ENCODE measurements at regions not wholly inside any gene's neighbourhood (a gene's known extent, or its start where the extent isn't known, plus 50 kb on each side); places are given as distances from the start of the nearest gene placed in this dataset.

DNA sequence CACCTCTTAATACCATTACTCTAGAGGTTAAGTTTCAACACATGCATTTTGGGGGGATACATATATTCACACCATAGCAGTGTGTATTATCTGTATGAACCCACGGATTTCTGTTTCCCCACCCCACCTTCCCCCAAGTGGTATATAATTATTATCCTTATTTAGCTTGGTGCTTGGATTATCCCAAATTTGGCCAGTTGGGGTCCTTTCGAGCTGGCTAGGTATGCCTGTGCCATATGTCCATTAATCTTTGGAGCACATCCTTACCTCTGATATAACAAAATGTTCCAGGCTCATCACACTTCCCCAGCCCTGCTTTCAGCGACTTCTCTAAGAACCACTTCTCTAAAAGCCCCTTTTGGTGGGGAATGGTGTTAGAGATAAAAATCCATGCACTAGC lies 118.7 kb upstream of the MLIP start:
- Histone ChIP-seq H2BK120ac (replicated peaks; ENCODE audit: low read depth, low read length) (no peak overlapping the region), H2AFZ (ENCODE audit: low read length) (no peak overlapping the region), H3K9ac (replicated peaks in 1 of 4; ENCODE audit: extremely low read depth in 1 of 4, low read depth in 3 of 4, low read length in 3 of 4) (no peak overlapping the region), H2BK15ac (ENCODE audit: low read length) (no peak overlapping the region), H3K79me1 (ENCODE audit: low read depth, low read length) (no peaks in the 10 kb centered on the region), H4K5ac (ENCODE audit: insufficient read length, low read depth, low read length) (no peak overlapping the region), H3K23me2 (ENCODE audit: low read depth, low read length) (no peaks in the 10 kb centered on the region), H4K20me1 (replicated peaks in 1 of 2; ENCODE audit: control insufficient read depth in 1 of 2, insufficient read depth in 2 of 2, low read length in 2 of 2) (no peaks in the 10 kb centered on the region), H3K9me3 (ENCODE audit: insufficient read depth in 2 of 2, low read depth in 1 of 2, low read length in 1 of 2) (no peaks in the 10 kb centered on the region), H3K18ac (ENCODE audit: extremely low read depth, low read length) (no peak overlapping the region), H2BK20ac (ENCODE audit: low read length) (no peak overlapping the region), H3K23ac (ENCODE audit: insufficient read length) (no peak overlapping the region), H3K79me2 (ENCODE audit: control insufficient read depth in 1 of 2, insufficient read depth in 2 of 2, low read length in 2 of 2) (no peaks in the 10 kb centered on the region), H3K4me1 (replicated peaks in 1 of 4; ENCODE audit: control insufficient read depth in 3 of 4, insufficient read depth in 4 of 4, low read length in 3 of 4) (peaks cover 0 to 2% (median 0%) of the 10 kb centered on the region in 4 experiments; a peak in 2 of 7 replicates), H3K36me3 (ENCODE audit: control insufficient read depth in 2 of 4, insufficient read depth in 4 of 4, low read length in 3 of 4) (no peaks in the 10 kb centered on the region), H3K4me2 (ENCODE audit: insufficient read depth in 1 of 2, low read depth in 2 of 2, low read length in 2 of 2) (no peak overlapping the region), H3K4me3 (ENCODE audit: extremely low read depth in 1 of 4, insufficient read depth in 2 of 4, low read depth in 3 of 4, low read length in 4 of 4) (no peak overlapping the region), H3K56ac (replicated peaks; ENCODE audit: insufficient read length, low read depth, low read length) (no peak overlapping the region), H2BK5ac (ENCODE audit: low read depth, low read length) (no peak overlapping the region), H3K27me3 (replicated peaks in 1 of 4; ENCODE audit: control insufficient read depth in 3 of 4, extremely low read depth in 1 of 4, insufficient read depth in 3 of 4, low read length in 3 of 4) (no peaks in the 10 kb centered on the region), H2BK12ac (ENCODE audit: low read depth, low read length) (no peak overlapping the region), H2AK5ac (ENCODE audit: low read depth, low read length) (no peak overlapping the region), H3K14ac (ENCODE audit: insufficient read length) (no peak overlapping the region), H3K4ac (replicated peaks; ENCODE audit: insufficient read length, low read depth, low read length) (no peak overlapping the region), H4K91ac (replicated peaks; ENCODE audit: insufficient read length, low read length) (no peak overlapping the region), H3K27ac (ENCODE audit: low read depth, low read length) (no peak overlapping the region), H4K8ac (ENCODE audit: extremely low read depth, insufficient read depth, low read length) (no peak overlapping the region)
- ChIA-PET CTCF (ENCODE audit: partially characterized antibody) (interaction anchor here (1.1 to 1.6 kb wide), 4 partner anchors 11 to 276 kb away, joined by 3 to 12 read pairs (median 3); no protein-coding TSS in a partner anchor), POLR2A (ENCODE audit: partially characterized antibody) (no interaction called here)
- TF ChIP-seq SP1 (IDR thresholded peaks at IDR 0.05; ENCODE audit: low read depth, low read length), result no peak
- no peak for TF ChIP-seq KDM4A (IDR thresholded peaks at IDR 0.05; ENCODE audit: low read depth, low read length, severe bottlenecking)
- TF ChIP-seq, protein P1, sequence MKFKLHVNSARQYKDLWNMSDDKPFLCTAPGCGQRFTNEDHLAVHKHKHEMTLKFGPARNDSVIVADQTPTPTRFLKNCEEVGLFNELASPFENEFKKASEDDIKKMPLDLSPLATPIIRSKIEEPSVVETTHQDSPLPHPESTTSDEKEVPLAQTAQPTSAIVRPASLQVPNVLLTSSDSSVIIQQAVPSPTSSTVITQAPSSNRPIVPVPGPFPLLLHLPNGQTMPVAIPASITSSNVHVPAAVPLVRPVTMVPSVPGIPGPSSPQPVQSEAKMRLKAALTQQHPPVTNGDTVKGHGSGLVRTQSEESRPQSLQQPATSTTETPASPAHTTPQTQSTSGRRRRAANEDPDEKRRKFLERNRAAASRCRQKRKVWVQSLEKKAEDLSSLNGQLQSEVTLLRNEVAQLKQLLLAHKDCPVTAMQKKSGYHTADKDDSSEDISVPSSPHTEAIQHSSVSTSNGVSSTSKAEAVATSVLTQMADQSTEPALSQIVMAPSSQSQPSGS (IDR thresholded peaks at IDR 0.05; ENCODE audit: low read length), result no peak
- no peak for TF ChIP-seq SP4 (IDR thresholded peaks at IDR 0.05; ENCODE audit: low read length)
- no peak for TF ChIP-seq TAF7 (optimal IDR thresholded peaks at IDR 0.05; ENCODE audit: borderline replicate concordance, low read depth, low read length)
- TF ChIP-seq POLR2A (IDR thresholded peaks at IDR 0.05; ENCODE audit: control extremely low read depth in 1 of 2, low read depth in 2 of 2, low read length in 2 of 2), result no peak
- TF ChIP-seq CHD1 (IDR thresholded peaks at IDR 0.05; ENCODE audit: low read depth, low read length), result no peak
- no peak for TF ChIP-seq CBX8 (IDR thresholded peaks at IDR 0.05; ENCODE audit: borderline replicate concordance, low read depth, low read length)
- TF ChIP-seq FOSL1 (IDR thresholded peaks at IDR 0.05; ENCODE audit: insufficient read depth, low read depth, low read length), result no peak
- TF ChIP-seq PHF8 (conservative IDR thresholded peaks at IDR 0.05; ENCODE audit: low read depth, low read length), result no peak
- no peak for TF ChIP-seq KDM1A (IDR thresholded peaks at IDR 0.05; ENCODE audit: borderline replicate concordance, low read length)
- no peak for TF ChIP-seq BCL11A (IDR thresholded peaks at IDR 0.05; ENCODE audit: low read depth in 2 of 2, low read length in 2 of 2)
- DNase-seq (ENCODE audit: low read depth in 1 of 2, low spot score in 2 of 2), result no peak
- 82% methylated on average over 3 of the region's 3 CpGs; no CpG with 5 or more reads in 1 of the 2 experiments for WGBS, 2 experiments (ENCODE audit: extremely low coverage in 1 of 2, insufficient coverage in 1 of 2, insufficient read length in 1 of 2, insufficient replicate concordance in 2 of 2, low coverage in 1 of 2, low lambda C conversion rate in 2 of 2, missing lambda C conversion rate in 1 of 2)
- no peak for FAIRE-seq

Data from H1 (cell line).